ENCODE measurements at regions not wholly inside any gene's neighbourhood (a gene's known extent, or its start where the extent isn't known, plus 50 kb on each side); places are given as distances from the start of the nearest gene placed in this dataset.

DNA sequence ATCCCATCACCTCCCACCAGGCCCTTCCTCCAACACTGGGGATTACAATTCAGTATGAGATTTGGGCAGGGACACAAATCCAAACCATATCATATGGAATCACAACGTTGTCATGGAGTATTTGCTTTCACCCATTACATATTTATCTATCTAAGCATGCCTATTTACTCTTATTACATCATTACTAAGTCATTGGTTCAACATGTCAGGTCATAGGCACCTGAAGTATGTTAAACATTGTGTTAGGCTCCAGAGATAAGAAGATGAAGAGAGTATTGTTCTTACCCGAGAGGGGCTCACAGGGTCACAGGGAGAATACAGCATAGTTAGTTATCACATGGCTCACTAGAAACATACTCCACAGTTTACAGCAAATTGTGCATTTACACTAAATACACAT is 150.5 kb downstream of the TMEM161B start:
- no peaks in the 10 kb centered on the region for H3K9me3 ChIP-seq (ENCODE audit: low read depth, low read length, poor library complexity, severe bottlenecking)
- no TSS peak for BruUV-seq (replicated peaks)
- no peak for DNase-seq (ENCODE audit: low spot score)
- no peak overlapping the region for H3K27ac ChIP-seq (ENCODE audit: low read depth, low read length, poor library complexity, severe bottlenecking)
- intact Hi-C loops (cut with micrococcal nuclease; ENCODE audit: unreplicated experiment) = no loop called here
- H3K36me3 ChIP-seq (ENCODE audit: insufficient read depth, low read length, poor library complexity, severe bottlenecking) = no peaks in the 10 kb centered on the region
- no peaks in the 10 kb centered on the region for H3K4me1 ChIP-seq (ENCODE audit: insufficient read depth, low read length, poor library complexity, severe bottlenecking)
- CTCF ChIA-PET = no interaction called here
- TF ChIP-seq CTCF (conservative IDR thresholded peaks at IDR 0.05; ENCODE audit: low read depth, low read length) (no peak), EZH2 (IDR thresholded peaks at IDR 0.05; ENCODE audit: borderline replicate concordance, low read depth, low read length, poor library complexity, severe bottlenecking) (no peak)
- POLR2A ChIA-PET (ENCODE audit: low non-redundant PET) = no interaction called here
- no peak overlapping the region for H3K4me3 ChIP-seq (ENCODE audit: low read depth, low read length, poor library complexity, severe bottlenecking)
- no peaks in the 10 kb centered on the region for H3K27me3 ChIP-seq (replicated peaks; ENCODE audit: insufficient read depth, low read depth, low read length, poor library complexity)

- H3K9me3 ChIP-seq (ENCODE audit: low read depth, low read length, poor library complexity, severe bottlenecking) = no peaks in the 10 kb centered on the region
- CTCF ChIA-PET = no interaction called here
Observed at GRCh38 chr5:88117546-88117945, 151.1 kb downstream of the TMEM161B start.

GRCh38 chr5:88116396-88116795 is 152.2 kb downstream of the TMEM161B start:
- no peaks in the 10 kb centered on the region for H3K36me3 ChIP-seq (ENCODE audit: insufficient read depth, low read length, poor library complexity, severe bottlenecking)
- no peak for TF ChIP-seq CTCF (conservative IDR thresholded peaks at IDR 0.05; ENCODE audit: low read depth, low read length)
- no peak for TF ChIP-seq EZH2 (IDR thresholded peaks at IDR 0.05; ENCODE audit: borderline replicate concordance, low read depth, low read length, poor library complexity, severe bottlenecking)
- DNase-seq (ENCODE audit: low spot score) = no peak
- no peaks in the 10 kb centered on the region for H3K27me3 ChIP-seq (replicated peaks; ENCODE audit: insufficient read depth, low read depth, low read length, poor library complexity)
- H3K27ac ChIP-seq (ENCODE audit: low read depth, low read length, poor library complexity, severe bottlenecking) = no peak overlapping the region
- H3K4me1 ChIP-seq (ENCODE audit: insufficient read depth, low read length, poor library complexity, severe bottlenecking) = no peaks in the 10 kb centered on the region
- BruUV-seq (replicated peaks) = no TSS peak
- intact Hi-C loops (cut with micrococcal nuclease; ENCODE audit: unreplicated experiment) = no loop called here
- no peaks in the 10 kb centered on the region for H3K9me3 ChIP-seq (ENCODE audit: low read depth, low read length, poor library complexity, severe bottlenecking)
- ChIA-PET CTCF (no interaction called here), POLR2A (ENCODE audit: low non-redundant PET) (no interaction called here)
- H3K4me3 ChIP-seq (ENCODE audit: low read depth, low read length, poor library complexity, severe bottlenecking) = no peak overlapping the region

More at GRCh38 chr5:88117546-88117945, 151.1 kb downstream of the TMEM161B start:
- intact Hi-C loops (cut with micrococcal nuclease; ENCODE audit: unreplicated experiment) = no loop called here
- POLR2A ChIA-PET (ENCODE audit: low non-redundant PET) = no interaction called here
- H3K4me3 ChIP-seq (ENCODE audit: low read depth, low read length, poor library complexity, severe bottlenecking) = no peak overlapping the region
- DNase-seq (ENCODE audit: low spot score) = no peak
- H3K4me1 ChIP-seq (ENCODE audit: insufficient read depth, low read length, poor library complexity, severe bottlenecking) = no peaks in the 10 kb centered on the region
- H3K36me3 ChIP-seq (ENCODE audit: insufficient read depth, low read length, poor library complexity, severe bottlenecking) = no peaks in the 10 kb centered on the region
- BruUV-seq (replicated peaks) = no TSS peak
- H3K27ac ChIP-seq (ENCODE audit: low read depth, low read length, poor library complexity, severe bottlenecking) = no peak overlapping the region
- TF ChIP-seq EZH2 (IDR thresholded peaks at IDR 0.05; ENCODE audit: borderline replicate concordance, low read depth, low read length, poor library complexity, severe bottlenecking) (no peak), CTCF (conservative IDR thresholded peaks at IDR 0.05; ENCODE audit: low read depth, low read length) (no peak)
- no peaks in the 10 kb centered on the region for H3K27me3 ChIP-seq (replicated peaks; ENCODE audit: insufficient read depth, low read depth, low read length, poor library complexity)

Data from A673 (cell line).